ENCODE measurements at regions not wholly inside any gene's neighbourhood (a gene's known extent, or its start where the extent isn't known, plus 50 kb on each side); places are given as distances from the start of the nearest gene placed in this dataset.

DNA sequence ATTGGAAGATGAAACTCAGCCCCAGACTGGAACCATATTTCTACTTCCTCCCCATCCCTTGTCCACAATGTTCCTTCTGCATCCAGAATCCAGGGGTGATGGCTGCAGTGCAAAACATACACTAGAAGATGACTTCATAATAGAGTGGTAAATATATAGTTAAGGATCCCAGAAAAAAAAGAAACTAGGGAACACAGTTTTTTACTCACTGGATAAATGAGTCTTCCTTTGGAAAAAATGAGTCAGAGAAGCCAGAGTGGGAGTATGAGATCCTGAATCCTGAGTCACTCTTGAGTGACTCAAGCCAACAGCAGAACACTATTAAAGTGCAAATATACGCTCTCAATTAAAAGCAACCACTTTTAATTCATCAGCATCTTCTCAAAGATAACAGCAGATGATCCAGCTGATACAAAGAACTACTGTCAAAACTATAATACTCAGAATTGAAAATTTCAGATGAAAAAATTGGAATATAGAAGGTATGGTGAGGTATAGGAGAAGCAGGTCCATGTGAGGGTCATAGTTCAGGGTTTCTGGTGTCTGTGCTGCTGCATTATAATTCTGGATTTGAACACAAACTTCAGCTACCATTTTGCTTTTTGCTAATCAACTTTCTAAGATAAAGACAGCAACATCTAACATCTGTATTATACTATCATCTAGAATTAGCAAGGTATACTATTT lies 987.2 kb upstream of the CDH2 start:
- DNase-seq (ENCODE audit: low read depth) = peak; percentile 81
- TF ChIP-seq, protein P1, sequence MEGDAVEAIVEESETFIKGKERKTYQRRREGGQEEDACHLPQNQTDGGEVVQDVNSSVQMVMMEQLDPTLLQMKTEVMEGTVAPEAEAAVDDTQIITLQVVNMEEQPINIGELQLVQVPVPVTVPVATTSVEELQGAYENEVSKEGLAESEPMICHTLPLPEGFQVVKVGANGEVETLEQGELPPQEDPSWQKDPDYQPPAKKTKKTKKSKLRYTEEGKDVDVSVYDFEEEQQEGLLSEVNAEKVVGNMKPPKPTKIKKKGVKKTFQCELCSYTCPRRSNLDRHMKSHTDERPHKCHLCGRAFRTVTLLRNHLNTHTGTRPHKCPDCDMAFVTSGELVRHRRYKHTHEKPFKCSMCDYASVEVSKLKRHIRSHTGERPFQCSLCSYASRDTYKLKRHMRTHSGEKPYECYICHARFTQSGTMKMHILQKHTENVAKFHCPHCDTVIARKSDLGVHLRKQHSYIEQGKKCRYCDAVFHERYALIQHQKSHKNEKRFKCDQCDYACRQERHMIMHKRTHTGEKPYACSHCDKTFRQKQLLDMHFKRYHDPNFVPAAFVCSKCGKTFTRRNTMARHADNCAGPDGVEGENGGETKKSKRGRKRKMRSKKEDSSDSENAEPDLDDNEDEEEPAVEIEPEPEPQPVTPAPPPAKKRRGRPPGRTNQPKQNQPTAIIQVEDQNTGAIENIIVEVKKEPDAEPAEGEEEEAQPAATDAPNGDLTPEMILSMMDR (conservative IDR thresholded peaks at IDR 0.05; ENCODE audit: low read depth, low read length) = no peak
- no peak overlapping the region for H3K4me3 ChIP-seq (ENCODE audit: low read depth, low read length)

DNA sequence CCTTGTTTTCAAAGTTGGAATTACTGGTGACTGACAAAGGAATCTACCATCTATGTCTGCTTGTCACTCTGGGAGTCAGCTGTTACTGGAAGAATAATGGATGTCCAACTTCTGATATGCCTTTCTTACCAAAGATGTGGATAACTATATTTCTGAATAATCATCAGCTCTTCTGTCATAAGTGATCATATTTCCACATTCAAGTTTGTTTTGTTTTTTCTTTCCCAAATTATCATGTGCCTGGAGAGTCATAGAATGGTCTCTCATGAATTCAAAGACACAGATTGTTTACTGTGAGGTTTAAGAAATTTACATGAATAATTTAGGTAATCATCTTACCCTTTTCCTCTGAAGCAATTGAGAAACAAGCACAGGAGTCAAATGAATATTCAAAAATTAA lies 986.7 kb upstream of the CDH2 start:
- no peak overlapping the region for H3K4me3 ChIP-seq (ENCODE audit: low read depth, low read length)
- TF ChIP-seq, protein P1 (conservative IDR thresholded peaks at IDR 0.05; ENCODE audit: low read depth, low read length) = no peak
- DNase-seq (ENCODE audit: low read depth) = no peak

DNA sequence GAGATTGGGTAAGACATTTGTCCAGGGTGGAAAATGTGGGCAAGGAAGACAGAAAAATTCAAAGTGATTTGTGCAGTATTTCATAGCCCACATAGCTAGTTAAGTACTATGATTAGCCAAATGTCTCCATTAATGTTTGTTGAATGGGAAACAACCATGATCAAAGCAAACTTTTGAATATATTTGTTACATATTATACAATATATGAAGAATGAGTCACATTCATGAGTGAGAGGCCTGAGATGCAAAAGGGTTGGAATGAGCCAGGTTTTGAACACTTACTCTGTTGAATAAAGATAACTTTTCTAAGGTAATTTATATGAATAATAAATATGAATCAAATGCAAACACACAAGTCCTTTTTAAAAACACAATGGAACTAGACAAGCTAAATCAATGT lies 984.5 kb upstream of the CDH2 start:
- TF ChIP-seq, protein P1 (conservative IDR thresholded peaks at IDR 0.05; ENCODE audit: low read depth, low read length) = no peak
- DNase-seq (ENCODE audit: low read depth) = no peak
- no peak overlapping the region for H3K4me3 ChIP-seq (ENCODE audit: low read depth, low read length)

DNA sequence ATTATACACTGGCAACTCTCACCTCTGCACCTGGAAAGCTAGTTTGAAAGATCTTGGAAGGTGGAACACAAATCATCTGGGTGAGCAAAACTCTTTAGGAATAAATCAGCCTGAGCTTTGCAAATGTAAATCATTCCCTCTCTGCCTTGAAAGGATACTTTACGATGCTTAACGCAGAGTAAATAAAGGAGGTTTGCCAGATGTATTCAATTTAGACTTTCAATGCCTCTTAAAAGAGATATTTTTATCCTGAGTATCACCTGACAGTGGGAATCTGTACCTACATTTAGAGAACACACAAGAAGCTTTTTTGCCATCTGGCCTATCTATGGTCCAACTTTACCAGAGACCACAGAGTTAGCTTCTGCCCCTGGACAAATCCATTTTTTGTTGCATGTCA lies 983.2 kb upstream of the CDH2 start:
- no peak overlapping the region for H3K4me3 ChIP-seq (ENCODE audit: low read depth, low read length)
- DNase-seq (ENCODE audit: low read depth) = no peak
- TF ChIP-seq, protein P1 (conservative IDR thresholded peaks at IDR 0.05; ENCODE audit: low read depth, low read length) = no peak

DNA sequence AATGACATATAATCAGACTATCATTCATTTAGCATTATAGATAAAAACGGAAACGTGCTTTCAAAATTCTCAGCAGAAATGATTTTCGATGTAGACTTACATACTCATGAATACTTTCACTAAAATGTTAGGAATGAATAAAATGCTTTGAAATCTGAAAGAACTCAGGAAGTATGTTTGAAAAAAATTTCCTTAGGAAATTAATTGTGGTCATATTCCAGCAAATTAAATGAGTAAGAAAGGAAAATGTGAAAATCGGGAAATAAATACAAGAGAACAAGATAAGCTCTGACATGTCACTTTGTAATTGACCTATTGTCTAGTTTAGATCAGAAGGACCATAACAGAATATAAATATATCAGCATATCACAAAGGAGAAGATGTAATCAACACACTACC lies 981.0 kb upstream of the CDH2 start:
- no peak overlapping the region for H3K4me3 ChIP-seq (ENCODE audit: low read depth, low read length)
- TF ChIP-seq, protein P1 (conservative IDR thresholded peaks at IDR 0.05; ENCODE audit: low read depth, low read length) = no peak
- no peak for DNase-seq (ENCODE audit: low read depth)

DNA sequence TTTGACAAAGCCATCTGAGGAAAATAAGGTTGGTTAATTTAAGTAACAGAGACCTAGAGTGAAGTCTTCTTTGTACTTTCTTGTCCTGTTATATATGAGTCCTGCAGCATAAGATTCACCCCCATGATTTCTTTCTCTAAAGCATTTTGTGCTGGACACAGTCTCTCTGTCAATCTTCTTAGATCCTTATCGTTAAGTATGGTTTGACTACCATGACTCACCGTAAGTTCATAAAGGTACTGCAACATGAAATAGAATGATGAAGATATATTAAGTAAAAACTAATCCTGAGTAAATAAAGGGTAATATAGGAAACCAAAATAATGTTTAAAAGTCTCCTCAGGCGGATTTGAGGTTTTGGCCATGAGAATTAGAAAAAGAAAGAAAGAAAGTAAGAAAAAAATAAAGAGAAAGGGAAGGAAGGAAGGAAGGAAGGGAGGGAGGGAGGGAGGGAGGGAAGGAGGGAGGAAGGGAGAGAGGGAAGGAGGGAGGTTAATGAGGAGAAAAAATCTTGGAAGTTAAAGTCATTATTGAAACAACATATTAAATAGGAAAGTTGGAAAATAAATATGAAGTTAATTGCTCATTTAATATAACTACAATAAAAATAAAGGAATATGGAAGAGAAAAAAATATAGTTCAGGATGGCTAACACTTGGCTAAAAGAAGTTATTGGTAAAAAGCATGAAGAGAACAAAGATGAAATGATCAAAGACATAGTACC lies 980.3 kb upstream of the CDH2 start:
- TF ChIP-seq, protein P1 (conservative IDR thresholded peaks at IDR 0.05; ENCODE audit: low read depth, low read length) = no peak
- DNase-seq (ENCODE audit: low read depth) = no peak
- no peak overlapping the region for H3K4me3 ChIP-seq (ENCODE audit: low read depth, low read length)

DNA sequence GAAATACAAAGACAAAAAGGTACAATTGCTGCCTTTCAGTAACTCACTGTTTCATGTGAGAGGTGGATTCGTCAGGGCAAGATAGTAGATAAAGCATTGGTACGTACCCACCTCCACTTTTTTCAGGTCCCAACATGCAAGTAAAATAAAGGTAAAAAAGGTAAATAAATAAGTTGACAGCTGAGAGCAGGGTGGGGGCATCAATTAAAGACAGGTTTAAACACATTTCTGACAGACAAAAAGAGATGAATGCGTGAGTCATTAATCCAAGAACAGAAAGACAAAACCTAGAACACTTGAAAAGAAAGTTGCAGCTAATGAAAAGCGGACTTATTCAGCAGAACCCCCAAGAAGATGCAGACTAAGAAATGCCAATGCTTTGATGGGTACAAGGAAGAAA lies 979.6 kb upstream of the CDH2 start:
- no peak for DNase-seq (ENCODE audit: low read depth)
- H3K4me3 ChIP-seq (ENCODE audit: low read depth, low read length) = no peak overlapping the region

More for the DNA sequence above, 979.6 kb upstream of the CDH2 start:
- TF ChIP-seq, protein P1 (conservative IDR thresholded peaks at IDR 0.05; ENCODE audit: low read depth, low read length) = no peak
